ENCODE measurements at regions not wholly inside any gene's neighbourhood (a gene's known extent, or its start where the extent isn't known, plus 50 kb on each side); places are given as distances from the start of the nearest gene placed in this dataset.

DNA sequence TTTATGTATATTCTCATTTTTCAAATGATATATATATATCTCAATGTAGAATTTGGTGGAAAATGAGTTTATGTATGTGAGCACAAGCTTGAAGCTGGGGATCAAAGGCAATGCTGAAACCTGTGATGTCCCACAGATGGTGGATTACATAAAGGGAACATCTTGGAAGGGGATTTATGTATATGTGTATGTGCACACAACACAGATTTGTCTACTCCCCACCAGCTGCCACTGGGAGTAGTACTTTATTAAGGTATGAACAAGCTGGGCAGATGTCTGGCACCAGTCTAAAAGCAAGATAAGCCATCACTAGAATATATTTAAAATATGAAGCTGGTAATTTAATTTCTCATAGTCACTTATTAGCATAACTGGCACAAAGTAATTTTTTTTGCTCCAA lies 895.6 kb downstream of the SLC6A15 start:
- TF ChIP-seq, protein P1, sequence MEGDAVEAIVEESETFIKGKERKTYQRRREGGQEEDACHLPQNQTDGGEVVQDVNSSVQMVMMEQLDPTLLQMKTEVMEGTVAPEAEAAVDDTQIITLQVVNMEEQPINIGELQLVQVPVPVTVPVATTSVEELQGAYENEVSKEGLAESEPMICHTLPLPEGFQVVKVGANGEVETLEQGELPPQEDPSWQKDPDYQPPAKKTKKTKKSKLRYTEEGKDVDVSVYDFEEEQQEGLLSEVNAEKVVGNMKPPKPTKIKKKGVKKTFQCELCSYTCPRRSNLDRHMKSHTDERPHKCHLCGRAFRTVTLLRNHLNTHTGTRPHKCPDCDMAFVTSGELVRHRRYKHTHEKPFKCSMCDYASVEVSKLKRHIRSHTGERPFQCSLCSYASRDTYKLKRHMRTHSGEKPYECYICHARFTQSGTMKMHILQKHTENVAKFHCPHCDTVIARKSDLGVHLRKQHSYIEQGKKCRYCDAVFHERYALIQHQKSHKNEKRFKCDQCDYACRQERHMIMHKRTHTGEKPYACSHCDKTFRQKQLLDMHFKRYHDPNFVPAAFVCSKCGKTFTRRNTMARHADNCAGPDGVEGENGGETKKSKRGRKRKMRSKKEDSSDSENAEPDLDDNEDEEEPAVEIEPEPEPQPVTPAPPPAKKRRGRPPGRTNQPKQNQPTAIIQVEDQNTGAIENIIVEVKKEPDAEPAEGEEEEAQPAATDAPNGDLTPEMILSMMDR (IDR thresholded peaks at IDR 0.05; ENCODE audit: low read depth, low read length, missing control alignments) = no peak
- H3K4me3 ChIP-seq (replicated peaks; ENCODE audit: low read depth, low read length) = no peak overlapping the region
- DNase-seq (ENCODE audit: extremely low read depth, low read depth) = no peak

DNA sequence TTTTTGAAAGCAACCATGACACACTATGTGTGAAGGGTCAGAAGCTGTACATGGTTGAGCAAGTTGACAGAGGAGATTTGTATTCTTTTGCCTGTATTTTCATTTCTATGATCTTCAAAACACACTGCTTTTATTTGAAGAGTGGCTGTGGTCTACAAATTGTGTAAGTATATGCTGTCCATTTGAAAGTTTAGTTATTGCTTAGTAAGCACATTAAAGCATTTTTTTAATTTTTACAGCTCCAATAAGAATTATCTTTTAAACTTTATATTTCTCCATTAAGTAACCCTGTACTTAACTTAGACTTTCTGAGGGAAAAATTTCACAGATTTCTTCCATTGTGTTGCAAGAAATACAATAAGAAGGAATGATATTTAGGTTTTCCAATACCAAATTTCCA lies 915.2 kb downstream of the SLC6A15 start:
- H3K4me3 ChIP-seq (replicated peaks; ENCODE audit: low read depth, low read length) = no peak overlapping the region
- DNase-seq (ENCODE audit: extremely low read depth, low read depth) = no peak
- TF ChIP-seq, protein P1 (IDR thresholded peaks at IDR 0.05; ENCODE audit: low read depth, low read length, missing control alignments) = no peak

DNA sequence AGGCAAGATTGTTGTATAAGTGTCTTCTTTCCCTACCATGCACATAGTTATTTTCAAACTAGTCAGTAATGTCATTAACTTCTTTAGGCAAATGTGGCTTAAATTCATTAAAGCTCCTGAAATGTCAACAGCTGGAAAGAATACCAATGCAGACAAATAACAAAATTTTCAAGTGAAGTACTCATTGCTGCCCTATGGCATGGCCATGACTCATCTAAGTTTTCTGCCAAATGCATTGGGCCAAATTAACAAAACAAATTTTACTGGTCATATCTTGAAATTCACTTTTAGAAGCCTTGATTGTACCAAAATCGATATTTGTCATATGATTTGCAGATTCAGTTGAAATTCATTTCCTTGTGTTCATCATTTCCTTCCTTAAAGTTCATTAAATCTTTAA lies 915.9 kb downstream of the SLC6A15 start:
- no peak for DNase-seq (ENCODE audit: extremely low read depth, low read depth)
- TF ChIP-seq, protein P1 (IDR thresholded peaks at IDR 0.05; ENCODE audit: low read depth, low read length, missing control alignments) = no peak
- no peak overlapping the region for H3K4me3 ChIP-seq (replicated peaks; ENCODE audit: low read depth, low read length)

DNA sequence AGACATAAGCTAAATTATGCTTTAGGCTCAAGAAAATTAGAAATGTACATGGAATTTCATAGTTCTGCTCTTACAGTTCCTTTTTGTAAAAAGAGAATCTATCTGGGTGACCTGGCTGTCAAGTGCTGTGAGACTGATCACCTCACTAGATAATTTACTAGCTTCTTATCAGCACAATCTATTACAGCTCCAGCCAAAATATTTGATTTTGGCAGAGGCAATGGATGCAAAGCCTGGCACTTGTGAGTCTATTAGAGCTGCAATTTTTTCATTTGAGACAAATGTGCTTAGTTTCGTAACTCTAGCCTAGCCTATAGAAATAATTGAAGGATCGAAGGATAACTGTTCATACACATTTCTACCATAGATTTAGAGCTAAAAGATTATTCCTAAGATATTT lies 927.5 kb downstream of the SLC6A15 start:
- no peak for DNase-seq (ENCODE audit: extremely low read depth, low read depth)
- no peak overlapping the region for H3K4me3 ChIP-seq (replicated peaks; ENCODE audit: low read depth, low read length)
- TF ChIP-seq, protein P1 (IDR thresholded peaks at IDR 0.05; ENCODE audit: low read depth, low read length, missing control alignments) = no peak

DNA sequence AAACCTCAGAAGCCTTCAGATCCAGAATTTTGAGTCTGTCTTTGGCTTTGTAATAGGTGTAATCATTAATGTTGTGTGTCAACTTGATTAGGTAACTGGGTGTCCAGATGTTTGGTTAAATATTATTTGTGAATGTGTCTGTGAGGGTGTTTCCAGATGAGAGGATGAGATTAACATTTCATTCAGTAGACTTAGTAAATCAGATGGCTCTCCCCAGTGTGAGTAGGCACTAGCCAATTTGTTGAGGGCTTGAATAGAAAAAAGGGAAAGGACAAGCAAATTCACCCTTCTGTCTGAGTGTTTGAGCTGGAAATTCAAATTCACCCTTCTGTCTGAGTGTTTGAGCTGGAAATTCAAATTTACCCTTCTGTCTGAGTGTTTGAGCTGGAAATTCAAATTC lies 932.2 kb downstream of the SLC6A15 start:
- H3K4me3 ChIP-seq (replicated peaks; ENCODE audit: low read depth, low read length) = no peak overlapping the region
- TF ChIP-seq, protein P1 (IDR thresholded peaks at IDR 0.05; ENCODE audit: low read depth, low read length, missing control alignments) = no peak
- no peak for DNase-seq (ENCODE audit: extremely low read depth, low read depth)

DNA sequence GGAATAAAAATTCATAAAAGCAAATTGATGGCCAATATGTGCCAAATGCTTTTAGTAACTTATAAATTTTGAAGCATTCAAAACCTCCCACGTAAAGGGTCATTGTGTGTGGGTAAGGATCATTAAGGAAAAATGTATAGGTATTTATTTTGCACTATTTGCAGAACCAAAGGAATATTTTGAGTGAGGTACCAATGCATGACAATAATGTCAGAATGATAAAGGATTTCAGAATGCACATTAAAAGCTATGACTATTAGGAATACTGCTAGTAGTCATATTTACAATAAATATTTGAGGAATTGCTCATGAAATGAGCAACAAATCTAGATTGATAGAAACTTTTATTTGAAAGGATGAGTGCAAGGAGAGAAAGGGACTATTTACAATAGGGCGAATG lies 932.8 kb downstream of the SLC6A15 start:
- TF ChIP-seq, protein P1 (IDR thresholded peaks at IDR 0.05; ENCODE audit: low read depth, low read length, missing control alignments) = no peak
- H3K4me3 ChIP-seq (replicated peaks; ENCODE audit: low read depth, low read length) = no peak overlapping the region
- DNase-seq (ENCODE audit: extremely low read depth, low read depth) = no peak

DNA sequence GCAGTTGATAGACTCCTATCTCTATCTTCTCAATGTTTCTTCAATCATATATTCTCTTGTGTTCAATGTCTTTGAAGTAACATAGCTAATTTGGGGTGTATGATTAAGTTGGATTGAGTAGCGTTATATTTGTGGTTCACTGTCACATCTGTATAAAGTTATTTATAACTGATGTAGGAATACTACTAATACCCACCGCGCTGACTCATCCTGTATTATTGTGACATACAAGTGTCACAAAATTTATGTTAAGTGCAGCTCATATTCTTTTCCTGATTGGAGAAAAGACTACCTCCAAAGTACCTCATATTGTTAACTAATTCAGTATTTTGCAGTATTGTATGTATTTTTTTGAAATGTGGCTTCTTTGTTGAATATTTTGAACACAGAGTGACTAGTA lies 940.8 kb downstream of the SLC6A15 start:
- TF ChIP-seq, protein P1 (IDR thresholded peaks at IDR 0.05; ENCODE audit: low read depth, low read length, missing control alignments) = no peak
- no peak overlapping the region for H3K4me3 ChIP-seq (replicated peaks; ENCODE audit: low read depth, low read length)
- DNase-seq (ENCODE audit: extremely low read depth, low read depth) = no peak
